ENCODE measurements at regions not wholly inside any gene's neighbourhood (a gene's known extent, or its start where the extent isn't known, plus 50 kb on each side); places are given as distances from the start of the nearest gene placed in this dataset.

GRCh38 chr9:107949061-107949460 is 459.5 kb upstream of the KLF4 start:
- H3K27me3 ChIP-seq (ENCODE audit: control insufficient read depth, low read length) = no peaks in the 10 kb centered on the region
- H3K36me3 ChIP-seq (ENCODE audit: control insufficient read depth, low read length) = no peaks in the 10 kb centered on the region
- H3K9me2 ChIP-seq (replicated peaks; ENCODE audit: control insufficient read depth, low read length) = no peaks in the 10 kb centered on the region
- H3K27ac ChIP-seq (ENCODE audit: low read depth, low read length) = no peak overlapping the region
- no peak overlapping the region for H3K4me3 ChIP-seq (ENCODE audit: low read length)
- no peaks in the 10 kb centered on the region for H3K9me3 ChIP-seq (ENCODE audit: control insufficient read depth, insufficient read depth, low read length)
- TF ChIP-seq CTCF (IDR thresholded peaks at IDR 0.05; ENCODE audit: low read depth, low read length, poor library complexity, severe bottlenecking) = no peak
- TF ChIP-seq EZH2phosphoT487 (IDR thresholded peaks at IDR 0.05; ENCODE audit: borderline replicate concordance, low read length) = no peak
- H4K20me1 ChIP-seq (ENCODE audit: control insufficient read depth, insufficient read depth, low read depth, low read length) = no peaks in the 10 kb centered on the region
- no peak overlapping the region for H3K4me2 ChIP-seq (ENCODE audit: low read length)
- no peaks in the 10 kb centered on the region for H3K79me2 ChIP-seq (ENCODE audit: control insufficient read depth, low read length)
- H3K4me1 ChIP-seq (ENCODE audit: control insufficient read depth, low read length) = no peaks in the 10 kb centered on the region
- H3F3A ChIP-seq (ENCODE audit: control insufficient read depth, insufficient read depth) = no peaks in the 10 kb centered on the region

GRCh38 chr9:107948601-107949000 is 459.0 kb upstream of the KLF4 start:
- H3K27me3 ChIP-seq (ENCODE audit: control insufficient read depth, low read length) = no peaks in the 10 kb centered on the region
- H3K36me3 ChIP-seq (ENCODE audit: control insufficient read depth, low read length) = no peaks in the 10 kb centered on the region
- H3F3A ChIP-seq (ENCODE audit: control insufficient read depth, insufficient read depth) = no peaks in the 10 kb centered on the region
- no peaks in the 10 kb centered on the region for H3K79me2 ChIP-seq (ENCODE audit: control insufficient read depth, low read length)
- no peak overlapping the region for H3K4me3 ChIP-seq (ENCODE audit: low read length)
- H4K20me1 ChIP-seq (ENCODE audit: control insufficient read depth, insufficient read depth, low read depth, low read length) = no peaks in the 10 kb centered on the region
- TF ChIP-seq CTCF (IDR thresholded peaks at IDR 0.05; ENCODE audit: low read depth, low read length, poor library complexity, severe bottlenecking) = no peak
- TF ChIP-seq EZH2phosphoT487 (IDR thresholded peaks at IDR 0.05; ENCODE audit: borderline replicate concordance, low read length) = no peak
- no peaks in the 10 kb centered on the region for H3K9me2 ChIP-seq (replicated peaks; ENCODE audit: control insufficient read depth, low read length)
- no peaks in the 10 kb centered on the region for H3K9me3 ChIP-seq (ENCODE audit: control insufficient read depth, insufficient read depth, low read length)
- no peak overlapping the region for H3K4me2 ChIP-seq (ENCODE audit: low read length)
- H3K27ac ChIP-seq (ENCODE audit: low read depth, low read length) = no peak overlapping the region
- H3K4me1 ChIP-seq (ENCODE audit: control insufficient read depth, low read length) = no peaks in the 10 kb centered on the region

- no peaks in the 10 kb centered on the region for H3K4me1 ChIP-seq (ENCODE audit: control insufficient read depth, low read length)
- no peaks in the 10 kb centered on the region for H3K79me2 ChIP-seq (ENCODE audit: control insufficient read depth, low read length)
- H3K9me2 ChIP-seq (replicated peaks; ENCODE audit: control insufficient read depth, low read length) = no peaks in the 10 kb centered on the region
- H3K27ac ChIP-seq (ENCODE audit: low read depth, low read length) = no peak overlapping the region
- no peaks in the 10 kb centered on the region for H3K36me3 ChIP-seq (ENCODE audit: control insufficient read depth, low read length)
- no peaks in the 10 kb centered on the region for H4K20me1 ChIP-seq (ENCODE audit: control insufficient read depth, insufficient read depth, low read depth, low read length)
- H3K4me2 ChIP-seq (ENCODE audit: low read length) = no peak overlapping the region
- H3F3A ChIP-seq (ENCODE audit: control insufficient read depth, insufficient read depth) = no peaks in the 10 kb centered on the region
- no peak overlapping the region for H3K4me3 ChIP-seq (ENCODE audit: low read length)
- no peaks in the 10 kb centered on the region for H3K27me3 ChIP-seq (ENCODE audit: control insufficient read depth, low read length)
- no peaks in the 10 kb centered on the region for H3K9me3 ChIP-seq (ENCODE audit: control insufficient read depth, insufficient read depth, low read length)
- TF ChIP-seq CTCF (IDR thresholded peaks at IDR 0.05; ENCODE audit: low read depth, low read length, poor library complexity, severe bottlenecking) (no peak), EZH2phosphoT487 (IDR thresholded peaks at IDR 0.05; ENCODE audit: borderline replicate concordance, low read length) (no peak)
Observed at GRCh38 chr9:107948086-107948485, 458.5 kb upstream of the KLF4 start.
